H1 (cell line): ENCODE measurements at regions not wholly inside any gene's neighbourhood (a gene's known extent, or its start where the extent isn't known, plus 50 kb on each side); places are given as distances from the start of the nearest gene placed in this dataset.
A peak's percentile ranks its signal among the peaks of the same experiment; 100 is the strongest.

ENCODE experiments used
- CTCF ChIA-PET: fragments of 300-600 bp; sonication (Branson Sonifier 250); formaldehyde crosslinking; loops from one replicate; lab custom pipeline; 2021; ENCODE audit not compliant: partially characterized antibody; lab: Charles Lee
- POLR2A ChIA-PET: fragments of 300-600 bp; sonication (Branson Sonifier 250); formaldehyde crosslinking; loops from one replicate; lab custom pipeline; 2021; ENCODE audit warnings: inconsistent platforms; ENCODE audit not compliant: partially characterized antibody; lab: Charles Lee
- DNase-seq, 2 experiments: peaks; one replicate each; pipeline versions ENCODE4 v3.0.0 to v3.0.0-alpha.2; 2010 to 2022; ENCODE audit warnings: low spot score in 2 of 2, low read depth in 1 of 2, mixed read lengths in 1 of 2
- FAIRE-seq: peaks from 2 replicates; lab custom pipeline; 2011; peaks lifted over from hg19 to GRCh38; lab: Jason Lieb, UNC
- H2AFZ ChIP-seq: 2 replicates; pipeline ENCODE4 v1.8.1; 2012; ENCODE audit warnings: low read length, inconsistent platforms
- H2AK5ac ChIP-seq: 2 replicates; pipeline ENCODE4 v1.6.1; 2013; ENCODE audit warnings: low read depth, low read length
- H2BK120ac ChIP-seq: replicated peaks from 2 replicates; pipeline ENCODE3; 2013; ENCODE audit warnings: low read depth, low read length, inconsistent platforms
- H2BK12ac ChIP-seq: 2 replicates; pipeline ENCODE4 v1.6.1; 2013; ENCODE audit warnings: low read depth, low read length
- H2BK15ac ChIP-seq: 2 replicates; pipeline ENCODE4 v1.6.1; 2013; ENCODE audit warnings: low read length
- H2BK20ac ChIP-seq: 2 replicates; pipeline ENCODE4 v1.6.1; 2013; ENCODE audit warnings: low read length
- H2BK5ac ChIP-seq: 2 replicates; pipeline ENCODE4 v1.6.1; 2013; ENCODE audit warnings: low read depth, low read length
- H3K14ac ChIP-seq: 2 replicates; pipeline ENCODE4 v1.6.1; 2013; ENCODE audit warnings: inconsistent platforms; ENCODE audit not compliant: insufficient read length
- H3K18ac ChIP-seq: 2 replicates; pipeline ENCODE4 v1.6.1; 2013; ENCODE audit warnings: low read length; ENCODE audit errors: extremely low read depth
- H3K23ac ChIP-seq: 2 replicates; pipeline ENCODE4 v1.6.1; 2013; ENCODE audit warnings: inconsistent platforms; ENCODE audit not compliant: insufficient read length
- H3K23me2 ChIP-seq: 2 replicates; pipeline ENCODE4 v1.6.1; 2013; ENCODE audit warnings: low read depth, low read length
- H3K27ac ChIP-seq: 2 replicates; pipeline ENCODE4 v1.6.1; 2011; ENCODE audit warnings: low read depth, low read length, inconsistent platforms
- H3K27me3 ChIP-seq, 4 experiments: replicated peaks in 1 of 4; 1 replicate in 1 of 4; 2 replicates in 3 of 4; pipeline versions ENCODE4 v1.6.1 to v1.8.1; 2011 to 2013; ENCODE audit warnings: low read length in 3 of 4, mild to moderate bottlenecking in 3 of 4, inconsistent platforms in 2 of 4, mixed read lengths in 2 of 4, moderate library complexity in 1 of 4; ENCODE audit not compliant: control insufficient read depth in 3 of 4, insufficient read depth in 3 of 4; ENCODE audit errors: extremely low read depth in 1 of 4
- H3K36me3 ChIP-seq, 4 experiments: 2 replicates each; pipeline versions ENCODE4 v1.6.1 to v1.8.1; 2011 to 2013; ENCODE audit warnings: mild to moderate bottlenecking in 4 of 4, low read length in 3 of 4, moderate library complexity in 2 of 4, control low read depth in 1 of 4, inconsistent platforms in 1 of 4; ENCODE audit not compliant: insufficient read depth in 4 of 4, control insufficient read depth in 2 of 4
- H3K4ac ChIP-seq: replicated peaks from 2 replicates; pipeline ENCODE3; 2013; ENCODE audit warnings: low read length, low read depth, mixed read lengths, inconsistent platforms; ENCODE audit not compliant: insufficient read length
- H3K4me1 ChIP-seq, 4 experiments: replicated peaks in 1 of 4; 1 replicate in 1 of 4; 2 replicates in 3 of 4; pipeline versions ENCODE4 v1.6.1 to v1.8.1; 2011 to 2013; ENCODE audit warnings: low read length in 3 of 4, inconsistent platforms in 2 of 4, mixed read lengths in 1 of 4; ENCODE audit not compliant: insufficient read depth in 4 of 4, control insufficient read depth in 3 of 4
- H3K4me2 ChIP-seq, 2 experiments: 2 replicates each; pipeline versions ENCODE4 v1.6.1 to v1.8.1; 2011 to 2013; ENCODE audit warnings: low read depth in 2 of 2, low read length in 2 of 2, control low read depth in 1 of 2, inconsistent platforms in 1 of 2, mild to moderate bottlenecking in 1 of 2; ENCODE audit not compliant: insufficient read depth in 1 of 2
- H3K4me3 ChIP-seq, 4 experiments: fragments of 200-600, 300-600 bp in 1 of 4; sonication (generic), shearing (Covaris generic), sonication (Bioruptor Twin) in 1 of 4; 2 replicates each; pipeline versions ENCODE4 v1.5.1 to v1.8.1; 2011 to 2016; ENCODE audit warnings: low read length in 4 of 4, low read depth in 3 of 4, control low read depth in 2 of 4, inconsistent platforms in 2 of 4, mild to moderate bottlenecking in 2 of 4, mixed read lengths in 1 of 4, moderate library complexity in 1 of 4; ENCODE audit not compliant: insufficient read depth in 2 of 4; ENCODE audit errors: extremely low read depth in 1 of 4
- H3K56ac ChIP-seq: replicated peaks from 2 replicates; pipeline ENCODE3; 2013; ENCODE audit warnings: low read depth, mild to moderate bottlenecking, mixed read lengths, low read length, inconsistent platforms; ENCODE audit not compliant: insufficient read length
- H3K79me1 ChIP-seq: 2 replicates; pipeline ENCODE4 v1.6.1; 2013; ENCODE audit warnings: low read depth, low read length, control low read depth
- H3K79me2 ChIP-seq, 2 experiments: 2 replicates each; pipeline versions ENCODE4 v1.6.1 to v1.8.1; 2012 to 2013; ENCODE audit warnings: low read length in 2 of 2, mild to moderate bottlenecking in 2 of 2, inconsistent platforms in 1 of 2; ENCODE audit not compliant: insufficient read depth in 2 of 2, control insufficient read depth in 1 of 2
- H3K9ac ChIP-seq, 4 experiments: replicated peaks in 1 of 4; 1 replicate in 1 of 4; 2 replicates in 3 of 4; pipeline versions ENCODE4 v1.6.1 to v1.8.1; 2011 to 2013; ENCODE audit warnings: low read depth in 3 of 4, low read length in 3 of 4, control low read depth in 2 of 4, mild to moderate bottlenecking in 2 of 4, moderate library complexity in 2 of 4, inconsistent platforms in 1 of 4; ENCODE audit errors: extremely low read depth in 1 of 4
- H3K9me3 ChIP-seq, 2 experiments: 2 replicates each; pipeline versions ENCODE4 v1.6.1 to v1.8.1; 2012 to 2013; ENCODE audit warnings: mild to moderate bottlenecking in 2 of 2, moderate library complexity in 2 of 2, control low read depth in 1 of 2, inconsistent platforms in 1 of 2, low read depth in 1 of 2, low read length in 1 of 2, mixed read lengths in 1 of 2; ENCODE audit not compliant: insufficient read depth in 2 of 2
- H4K20me1 ChIP-seq, 2 experiments: replicated peaks in 1 of 2; 2 replicates each; pipeline versions ENCODE3 to v1.8.1; 2011 to 2013; ENCODE audit warnings: inconsistent platforms in 2 of 2, low read length in 2 of 2, mild to moderate bottlenecking in 1 of 2; ENCODE audit not compliant: insufficient read depth in 2 of 2, control insufficient read depth in 1 of 2
- H4K5ac ChIP-seq: 2 replicates; pipeline ENCODE4 v1.6.1; 2013; ENCODE audit warnings: low read length, low read depth, mixed read lengths, inconsistent platforms; ENCODE audit not compliant: insufficient read length
- H4K8ac ChIP-seq: 2 replicates; pipeline ENCODE4 v1.8.0; 2013; ENCODE audit warnings: mild to moderate bottlenecking, moderate library complexity, low read length, inconsistent platforms; ENCODE audit not compliant: insufficient read depth; ENCODE audit errors: extremely low read depth
- H4K91ac ChIP-seq: replicated peaks from 2 replicates; pipeline ENCODE3; 2013; ENCODE audit warnings: low read length, mixed read lengths, inconsistent platforms; ENCODE audit not compliant: insufficient read length
- CTCF ChIP-seq, 3 experiments: IDR thresholded peaks; 1 replicate in 2 of 3; 2 replicates in 1 of 3; pipeline versions ENCODE4 v1.5.1 to v1.6.1; 2011; ENCODE audit warnings: low read length in 3 of 3, mild to moderate bottlenecking in 3 of 3, inconsistent platforms in 2 of 3, low read depth in 1 of 3, moderate library complexity in 1 of 3; ENCODE audit not compliant: insufficient read depth in 1 of 3; ENCODE audit errors: control extremely low read depth in 1 of 3
- RAD21 ChIP-seq, 2 experiments: IDR thresholded peaks in 1 of 2; conservative IDR thresholded peaks in 1 of 2; 2 replicates each; pipeline ENCODE4 v1.6.1; 2011; ENCODE audit warnings: low read depth in 2 of 2, low read length in 2 of 2, improper control_type of control experiment in 1 of 2, inconsistent platforms in 1 of 2, mild to moderate bottlenecking in 1 of 2, moderate library complexity in 1 of 2

- Histone ChIP-seq H4K20me1 (no peaks in the 10 kb centered on the region), H3K4me2 (no peak overlapping the region), H2BK12ac (no peak overlapping the region), H4K8ac (no peak overlapping the region), H4K5ac (no peak overlapping the region), H3K23me2 (no peaks in the 10 kb centered on the region), H2AFZ (no peak overlapping the region), H2BK5ac (no peak overlapping the region), H2BK20ac (no peak overlapping the region), H4K91ac (no peak overlapping the region), H2AK5ac (no peak overlapping the region), H2BK120ac (no peak overlapping the region), H3K4me1 (no peaks in the 10 kb centered on the region), H3K14ac (no peak overlapping the region), H3K36me3 (no peaks in the 10 kb centered on the region), H3K23ac (no peak overlapping the region), H3K4me3 (no peak overlapping the region), H3K9me3 (no peaks in the 10 kb centered on the region), H3K56ac (no peak overlapping the region), H3K27me3 (no peaks in the 10 kb centered on the region), H3K9ac (no peak overlapping the region), H3K4ac (no peak overlapping the region), H2BK15ac (no peak overlapping the region), H3K18ac (no peak overlapping the region), H3K79me1 (no peaks in the 10 kb centered on the region), H3K79me2 (no peaks in the 10 kb centered on the region), H3K27ac (no peak overlapping the region)
- DNase-seq (no peak), FAIRE-seq (no peak)
- ChIA-PET POLR2A (no interaction called here), CTCF (no interaction called here)
- TF ChIP-seq CTCF (IDR thresholded peaks at IDR 0.05; ENCODE audit: control extremely low read depth in 1 of 3, insufficient read depth in 1 of 3, low read depth in 1 of 3, low read length in 3 of 3) (peak in 2 of 3 experiments; percentile 40 to 64; a peak in 3 of 4 replicates), RAD21 (IDR thresholded peaks at IDR 0.05 in 1 of 2, conservative IDR thresholded peaks at IDR 0.05 in 1 of 2; ENCODE audit: low read depth in 2 of 2, low read length in 2 of 2) (peak; percentile 77 to 81)
Observed at GRCh38 chrY:7818924-7819323, 907.4 kb upstream of the AMELY start.
